H1 (cell line): ENCODE measurements at regions not wholly inside any gene's neighbourhood (a gene's known extent, or its start where the extent isn't known, plus 50 kb on each side); places are given as distances from the start of the nearest gene placed in this dataset.

Experiments
- ASH2L ChIP-seq: fragments of 200-600, 300-600 bp; sonication (generic); IDR thresholded peaks from one replicate; pipeline ENCODE4 v1.7.1; 2017; ENCODE audit warnings: low read length
- BRCA1 ChIP-seq: IDR thresholded peaks from 2 replicates; pipeline ENCODE4 v1.6.1; 2012; ENCODE audit warnings: low read depth, low read length, improper control_type of control experiment
- SAP30 ChIP-seq: fragments of 300-600 bp; sonication (generic); IDR thresholded peaks from 2 replicates; pipeline ENCODE4 v1.7.1; 2012; ENCODE audit warnings: low read length, moderate library complexity, mild to moderate bottlenecking, inconsistent platforms; ENCODE audit not compliant: insufficient read depth, insufficient replicate concordance
- TAF1 ChIP-seq: IDR thresholded peaks from 2 replicates; pipeline ENCODE4 v1.6.1; 2011; ENCODE audit warnings: mild to moderate bottlenecking, low read depth, low read length
- TCF12 ChIP-seq: IDR thresholded peaks from 2 replicates; pipeline ENCODE4 v1.6.1; 2011; ENCODE audit warnings: low read depth, mild to moderate bottlenecking, low read length
- TEAD4 ChIP-seq: IDR thresholded peaks from 2 replicates; pipeline ENCODE4 v1.6.1; 2012; ENCODE audit warnings: low read depth, low read length, inconsistent platforms, mixed read lengths
- TF ChIP-seq, protein P1 (sequence below): IDR thresholded peaks from 2 replicates; pipeline ENCODE4 v1.6.1; 2011; ENCODE audit warnings: low read length, improper control_type of control experiment

DNA sequence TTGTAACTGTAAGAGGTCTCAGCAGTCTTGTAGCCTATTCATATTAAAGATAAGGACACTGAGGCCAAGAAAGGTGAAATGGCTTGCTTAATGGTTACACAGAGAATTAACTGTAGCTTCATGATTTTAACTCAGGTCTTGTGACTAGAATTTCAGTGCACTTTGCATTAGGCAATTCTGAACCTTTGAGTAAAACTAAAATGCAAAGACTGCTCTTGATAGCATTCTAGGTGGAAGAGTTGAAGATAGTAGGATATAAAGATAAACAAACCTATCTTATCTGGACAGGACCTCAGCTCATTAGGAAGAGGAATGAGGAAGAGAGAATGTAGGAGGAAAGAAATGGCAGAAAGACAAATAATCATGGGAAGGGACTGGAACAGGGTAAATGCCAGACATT, 68.6 kb upstream of the RGL1 start (continued):
- TF ChIP-seq, protein P1, sequence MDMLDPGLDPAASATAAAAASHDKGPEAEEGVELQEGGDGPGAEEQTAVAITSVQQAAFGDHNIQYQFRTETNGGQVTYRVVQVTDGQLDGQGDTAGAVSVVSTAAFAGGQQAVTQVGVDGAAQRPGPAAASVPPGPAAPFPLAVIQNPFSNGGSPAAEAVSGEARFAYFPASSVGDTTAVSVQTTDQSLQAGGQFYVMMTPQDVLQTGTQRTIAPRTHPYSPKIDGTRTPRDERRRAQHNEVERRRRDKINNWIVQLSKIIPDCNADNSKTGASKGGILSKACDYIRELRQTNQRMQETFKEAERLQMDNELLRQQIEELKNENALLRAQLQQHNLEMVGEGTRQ = no peak
- TF ChIP-seq TEAD4 = no peak
- no peak for TF ChIP-seq TAF1
- TF ChIP-seq ASH2L = no peak
- TF ChIP-seq BRCA1 = no peak
- TF ChIP-seq TCF12 = no peak
- TF ChIP-seq SAP30 = no peak
